GM19025 (cell line): ENCODE measurements at regions not wholly inside any gene's neighbourhood (a gene's known extent, or its start where the extent isn't known, plus 50 kb on each side); places are given as distances from the start of the nearest gene placed in this dataset.

Experiments used
- ATAC-seq: cut with Tn5 transposase; IDR thresholded peaks from one replicate; pipeline ENCODE4 v1.9.1; 2021; ENCODE audit warnings: mild to moderate bottlenecking, low read depth, moderate library complexity; ENCODE audit not compliant: unreplicated experiment

- ATAC-seq: no peak
Observed at GRCh38 chr2:14189929-14190328, 442.6 kb upstream of the LRATD1 start.

GRCh38 chr2:14194233-14194632 is 438.3 kb upstream of the LRATD1 start:
- no peak for ATAC-seq

GRCh38 chr2:14197293-14197692 is 435.2 kb upstream of the LRATD1 start:
- no peak for ATAC-seq

- no peak for ATAC-seq
Observed at GRCh38 chr2:14199040-14199439, 433.5 kb upstream of the LRATD1 start.

- no peak for ATAC-seq
Observed at GRCh38 chr2:14219306-14219705, 413.2 kb upstream of the LRATD1 start.

- ATAC-seq: no peak
Observed at GRCh38 chr2:14220101-14220500, 412.4 kb upstream of the LRATD1 start.

GRCh38 chr2:14221466-14221865 is 411.1 kb upstream of the LRATD1 start:
- no peak for ATAC-seq

- ATAC-seq: no peak
Observed at GRCh38 chr2:14223576-14223975, 408.9 kb upstream of the LRATD1 start.

GRCh38 chr2:14231391-14231898 is 401.1 kb upstream of the LRATD1 start:
- no peak for ATAC-seq

GRCh38 chr2:14232217-14232616 is 400.3 kb upstream of the LRATD1 start:
- ATAC-seq: no peak

GRCh38 chr2:14234911-14235310 is 397.6 kb upstream of the LRATD1 start:
- ATAC-seq: no peak

GRCh38 chr2:14235667-14236066 is 396.9 kb upstream of the LRATD1 start:
- ATAC-seq: no peak

GRCh38 chr2:14237902-14238301 is 394.6 kb upstream of the LRATD1 start:
- ATAC-seq: no peak

GRCh38 chr2:14239605-14240004 is 392.9 kb upstream of the LRATD1 start:
- ATAC-seq: no peak

- ATAC-seq: no peak
Observed at GRCh38 chr2:14240868-14241267, 391.6 kb upstream of the LRATD1 start.

- ATAC-seq: no peak
Observed at GRCh38 chr2:14245901-14246300, 386.6 kb upstream of the LRATD1 start.

GRCh38 chr2:14255135-14255820 is 377.2 kb upstream of the LRATD1 start:
- no peak for ATAC-seq

GRCh38 chr2:14256890-14257289 is 375.6 kb upstream of the LRATD1 start:
- ATAC-seq: no peak

- no peak for ATAC-seq
Observed at GRCh38 chr2:14257801-14258507, 374.6 kb upstream of the LRATD1 start.

- no peak for ATAC-seq
Observed at GRCh38 chr2:14261771-14262170, 370.7 kb upstream of the LRATD1 start.

GRCh38 chr2:14263053-14263452 is 369.5 kb upstream of the LRATD1 start:
- no peak for ATAC-seq

GRCh38 chr2:14270036-14270582 is 362.4 kb upstream of the LRATD1 start:
- ATAC-seq: no peak
